Cerebellar cortex (tissue), 1 donor: ENCODE measurements at regions not wholly inside any gene's neighbourhood (a gene's known extent, or its start where the extent isn't known, plus 50 kb on each side); places are given as distances from the start of the nearest gene placed in this dataset.
"Not testable (repeated sequence)": the region's sequence is repeated elsewhere in the genome, so short reads cannot be mapped to it uniquely, and the experiment has no call there.

Source experiments
- DNase-seq: peaks from one replicate; pipeline ENCODE4 v3.0.0-alpha.2; 2015; ENCODE audit warnings: low spot score

- no peak for DNase-seq
Observed at GRCh38 chrX:43225626-43226328, 430.3 kb upstream of the MAOA start.

- DNase-seq, result no peak
Observed at GRCh38 chrX:43238461-43238945, 417.6 kb upstream of the MAOA start.

GRCh38 chrX:43239356-43239755 lies 416.7 kb upstream of the MAOA start:
- no peak for DNase-seq

GRCh38 chrX:43255596-43255995 lies 400.5 kb upstream of the MAOA start:
- no peak for DNase-seq

- DNase-seq, result no peak
Observed at GRCh38 chrX:43266487-43266886, 389.6 kb upstream of the MAOA start.

- no peak for DNase-seq
Observed at GRCh38 chrX:43267652-43268051, 388.4 kb upstream of the MAOA start.

- no peak for DNase-seq
Observed at GRCh38 chrX:43269201-43269600, 386.9 kb upstream of the MAOA start.

GRCh38 chrX:43277879-43278278 lies 378.2 kb upstream of the MAOA start:
- DNase-seq, result no peak

- no peak for DNase-seq
Observed at GRCh38 chrX:43278440-43278839, 377.7 kb upstream of the MAOA start.

- no peak for DNase-seq
Observed at GRCh38 chrX:43279341-43279808, 376.7 kb upstream of the MAOA start.

- DNase-seq, result no peak
Observed at GRCh38 chrX:43283187-43283586, 372.9 kb upstream of the MAOA start.

GRCh38 chrX:43311625-43312024 lies 344.5 kb upstream of the MAOA start:
- not testable (repeated sequence) for DNase-seq

- DNase-seq, result no peak
Observed at GRCh38 chrX:43313035-43313434, 343.1 kb upstream of the MAOA start.

GRCh38 chrX:43314525-43314924 lies 341.6 kb upstream of the MAOA start:
- DNase-seq, result no peak

GRCh38 chrX:43315622-43316021 lies 340.5 kb upstream of the MAOA start:
- DNase-seq, result no peak

- DNase-seq, result no peak
Observed at GRCh38 chrX:43316146-43316545, 340.0 kb upstream of the MAOA start.

- DNase-seq, result no peak
Observed at GRCh38 chrX:43317378-43317777, 338.7 kb upstream of the MAOA start.

- DNase-seq, result no peak
Observed at GRCh38 chrX:43328358-43328946, 327.6 kb upstream of the MAOA start.

- DNase-seq, result no peak
Observed at GRCh38 chrX:43333543-43333942, 322.6 kb upstream of the MAOA start.

- DNase-seq, result no peak
Observed at GRCh38 chrX:43345166-43345565, 310.9 kb upstream of the MAOA start.

- no peak for DNase-seq
Observed at GRCh38 chrX:43349363-43349762, 306.7 kb upstream of the MAOA start.

- no peak for DNase-seq
Observed at GRCh38 chrX:43350935-43351334, 305.2 kb upstream of the MAOA start.

GRCh38 chrX:43357741-43358140 lies 298.4 kb upstream of the MAOA start:
- no peak for DNase-seq

- DNase-seq, result no peak
Observed at GRCh38 chrX:43373032-43373431, 283.1 kb upstream of the MAOA start.
